ENCODE measurements at regions not wholly inside any gene's neighbourhood (a gene's known extent, or its start where the extent isn't known, plus 50 kb on each side); places are given as distances from the start of the nearest gene placed in this dataset.

GRCh38 chr2:236941551-236941950, 144.1 kb upstream of the COPS8 start:
- Histone ChIP-seq H3K27me3 (ENCODE audit: insufficient read depth, low read length) (no peaks in the 10 kb centered on the region), H3K9ac (ENCODE audit: low read depth, low read length) (no peak overlapping the region), H3K27ac (ENCODE audit: low read depth, low read length) (no peak overlapping the region), H3K9me3 (ENCODE audit: insufficient read depth, low read depth, low read length) (no peaks in the 10 kb centered on the region), H3K4me3 (ENCODE audit: low read length) (no peak overlapping the region), H3K36me3 (ENCODE audit: insufficient read depth, low read length) (no peaks in the 10 kb centered on the region), H3K4me1 (ENCODE audit: insufficient read depth, low read length) (0 out of 2 replicates have a peak, but pooled peaks cover 2% of the 10 kb centered on the region)
- WGBS: 98% methylated on average over 3 of the region's 4 CpGs

- Histone ChIP-seq H3K9ac (ENCODE audit: low read depth, low read length) (no peak overlapping the region), H3K27me3 (ENCODE audit: insufficient read depth, low read length) (no peaks in the 10 kb centered on the region), H3K27ac (ENCODE audit: low read depth, low read length) (no peak overlapping the region), H3K9me3 (ENCODE audit: insufficient read depth, low read depth, low read length) (no peaks in the 10 kb centered on the region), H3K36me3 (ENCODE audit: insufficient read depth, low read length) (no peaks in the 10 kb centered on the region), H3K4me3 (ENCODE audit: low read length) (no peak overlapping the region), H3K4me1 (ENCODE audit: insufficient read depth, low read length) (0 out of 2 replicates have a peak, but pooled peaks cover 2% of the 10 kb centered on the region)
- whole genome bisulfite sequencing: 90% methylated on average over 3 of the region's 4 CpGs
Observed at GRCh38 chr2:236942554-236942953, 143.1 kb upstream of the COPS8 start.

- no peak overlapping the region for H3K9ac ChIP-seq (ENCODE audit: low read depth, low read length)
- no peaks in the 10 kb centered on the region for H3K36me3 ChIP-seq (ENCODE audit: insufficient read depth, low read length)
- 0 out of 2 replicates have a peak, but pooled peaks cover 2% of the 10 kb centered on the region for H3K4me1 ChIP-seq (ENCODE audit: insufficient read depth, low read length)
- no peaks in the 10 kb centered on the region for H3K9me3 ChIP-seq (ENCODE audit: insufficient read depth, low read depth, low read length)
- H3K27me3 ChIP-seq (ENCODE audit: insufficient read depth, low read length): no peaks in the 10 kb centered on the region
- H3K4me3 ChIP-seq (ENCODE audit: low read length): no peak overlapping the region
- H3K27ac ChIP-seq (ENCODE audit: low read depth, low read length): no peak overlapping the region
- WGBS: 91% methylated on average over 6 of the region's 6 CpGs
Observed at GRCh38 chr2:236943068-236943467, 142.6 kb upstream of the COPS8 start.

GRCh38 chr2:236943841-236944513, 141.7 kb upstream of the COPS8 start:
- Histone ChIP-seq H3K4me3 (ENCODE audit: low read length) (no peak overlapping the region), H3K9me3 (ENCODE audit: insufficient read depth, low read depth, low read length) (no peaks in the 10 kb centered on the region), H3K4me1 (ENCODE audit: insufficient read depth, low read length) (0 out of 2 replicates have a peak, but pooled peaks cover 3% of the 10 kb centered on the region), H3K9ac (ENCODE audit: low read depth, low read length) (no peak overlapping the region), H3K27me3 (ENCODE audit: insufficient read depth, low read length) (no peaks in the 10 kb centered on the region), H3K27ac (ENCODE audit: low read depth, low read length) (no peak overlapping the region), H3K36me3 (ENCODE audit: insufficient read depth, low read length) (no peaks in the 10 kb centered on the region)
- WGBS: 87% methylated on average over 3 of the region's 3 CpGs

- WGBS: 92% methylated on average over 7 of the region's 7 CpGs
- no peak overlapping the region for H3K27ac ChIP-seq (ENCODE audit: low read depth, low read length)
- no peaks in the 10 kb centered on the region for H3K36me3 ChIP-seq (ENCODE audit: insufficient read depth, low read length)
- no peak overlapping the region for H3K9ac ChIP-seq (ENCODE audit: low read depth, low read length)
- H3K9me3 ChIP-seq (ENCODE audit: insufficient read depth, low read depth, low read length): no peaks in the 10 kb centered on the region
- H3K4me1 ChIP-seq (ENCODE audit: insufficient read depth, low read length): 0 out of 2 replicates have a peak, but pooled peaks cover 8% of the 10 kb centered on the region
- H3K27me3 ChIP-seq (ENCODE audit: insufficient read depth, low read length): no peaks in the 10 kb centered on the region
- no peak overlapping the region for H3K4me3 ChIP-seq (ENCODE audit: low read length)
Observed at GRCh38 chr2:236944561-236944960, 141.1 kb upstream of the COPS8 start.

GRCh38 chr2:236945431-236946016, 140.2 kb upstream of the COPS8 start:
- WGBS: 95% methylated on average over 6 of the region's 6 CpGs
- Histone ChIP-seq H3K27ac (ENCODE audit: low read depth, low read length) (no peak overlapping the region), H3K27me3 (ENCODE audit: insufficient read depth, low read length) (no peaks in the 10 kb centered on the region), H3K9ac (ENCODE audit: low read depth, low read length) (no peak overlapping the region), H3K4me1 (ENCODE audit: insufficient read depth, low read length) (0 out of 2 replicates have a peak, but pooled peaks cover 11% of the 10 kb centered on the region), H3K4me3 (ENCODE audit: low read length) (no peak overlapping the region), H3K36me3 (ENCODE audit: insufficient read depth, low read length) (no peaks in the 10 kb centered on the region), H3K9me3 (ENCODE audit: insufficient read depth, low read depth, low read length) (no peaks in the 10 kb centered on the region)

- no peaks in the 10 kb centered on the region for H3K27me3 ChIP-seq (ENCODE audit: insufficient read depth, low read length)
- no peak overlapping the region for H3K27ac ChIP-seq (ENCODE audit: low read depth, low read length)
- 67% methylated on average over 4 of the region's 4 CpGs for WGBS
- H3K4me3 ChIP-seq (ENCODE audit: low read length): no peak overlapping the region
- H3K9ac ChIP-seq (ENCODE audit: low read depth, low read length): no peak overlapping the region
- H3K9me3 ChIP-seq (ENCODE audit: insufficient read depth, low read depth, low read length): peaks cover 9% of the 10 kb centered on the region
- no peaks in the 10 kb centered on the region for H3K36me3 ChIP-seq (ENCODE audit: insufficient read depth, low read length)
- H3K4me1 ChIP-seq (ENCODE audit: insufficient read depth, low read length): 0 out of 2 replicates have a peak, but pooled peaks cover 9% of the 10 kb centered on the region
Observed at GRCh38 chr2:236946871-236947270, 138.8 kb upstream of the COPS8 start.

GRCh38 chr2:236947294-236947693, 138.4 kb upstream of the COPS8 start:
- Histone ChIP-seq H3K4me1 (ENCODE audit: insufficient read depth, low read length) (0 out of 2 replicates have a peak, but pooled peaks cover 9% of the 10 kb centered on the region), H3K9ac (ENCODE audit: low read depth, low read length) (no peak overlapping the region), H3K27me3 (ENCODE audit: insufficient read depth, low read length) (no peaks in the 10 kb centered on the region), H3K27ac (ENCODE audit: low read depth, low read length) (no peak overlapping the region), H3K36me3 (ENCODE audit: insufficient read depth, low read length) (no peaks in the 10 kb centered on the region), H3K9me3 (ENCODE audit: insufficient read depth, low read depth, low read length) (peaks cover 13% of the 10 kb centered on the region), H3K4me3 (ENCODE audit: low read length) (no peak overlapping the region)
- WGBS: 93% methylated on average over 3 of the region's 3 CpGs

GRCh38 chr2:236947896-236948295, 137.8 kb upstream of the COPS8 start:
- 0 out of 2 replicates have a peak, but pooled peaks cover 9% of the 10 kb centered on the region for H3K4me1 ChIP-seq (ENCODE audit: insufficient read depth, low read length)
- WGBS: 95% methylated on average over 9 of the region's 9 CpGs
- H3K36me3 ChIP-seq (ENCODE audit: insufficient read depth, low read length): no peaks in the 10 kb centered on the region
- no peaks in the 10 kb centered on the region for H3K27me3 ChIP-seq (ENCODE audit: insufficient read depth, low read length)
- no peak overlapping the region for H3K9ac ChIP-seq (ENCODE audit: low read depth, low read length)
- H3K9me3 ChIP-seq (ENCODE audit: insufficient read depth, low read depth, low read length): peaks cover 13% of the 10 kb centered on the region
- H3K4me3 ChIP-seq (ENCODE audit: low read length): no peak overlapping the region
- no peak overlapping the region for H3K27ac ChIP-seq (ENCODE audit: low read depth, low read length)

- Histone ChIP-seq H3K4me3 (ENCODE audit: low read length) (no peak overlapping the region), H3K27ac (ENCODE audit: low read depth, low read length) (no peak overlapping the region), H3K9me3 (ENCODE audit: insufficient read depth, low read depth, low read length) (peaks cover 13% of the 10 kb centered on the region), H3K27me3 (ENCODE audit: insufficient read depth, low read length) (no peaks in the 10 kb centered on the region), H3K9ac (ENCODE audit: low read depth, low read length) (no peak overlapping the region), H3K36me3 (ENCODE audit: insufficient read depth, low read length) (no peaks in the 10 kb centered on the region), H3K4me1 (ENCODE audit: insufficient read depth, low read length) (0 out of 2 replicates have a peak, but pooled peaks cover 9% of the 10 kb centered on the region)
- 73% methylated on average over 20 of the region's 20 CpGs for WGBS
Observed at GRCh38 chr2:236949089-236949905, 136.4 kb upstream of the COPS8 start.

Data from HUES64 (cell line).